ENCODE measurements at regions not wholly inside any gene's neighbourhood (a gene's known extent, or its start where the extent isn't known, plus 50 kb on each side); places are given as distances from the start of the nearest gene placed in this dataset.

DNA sequence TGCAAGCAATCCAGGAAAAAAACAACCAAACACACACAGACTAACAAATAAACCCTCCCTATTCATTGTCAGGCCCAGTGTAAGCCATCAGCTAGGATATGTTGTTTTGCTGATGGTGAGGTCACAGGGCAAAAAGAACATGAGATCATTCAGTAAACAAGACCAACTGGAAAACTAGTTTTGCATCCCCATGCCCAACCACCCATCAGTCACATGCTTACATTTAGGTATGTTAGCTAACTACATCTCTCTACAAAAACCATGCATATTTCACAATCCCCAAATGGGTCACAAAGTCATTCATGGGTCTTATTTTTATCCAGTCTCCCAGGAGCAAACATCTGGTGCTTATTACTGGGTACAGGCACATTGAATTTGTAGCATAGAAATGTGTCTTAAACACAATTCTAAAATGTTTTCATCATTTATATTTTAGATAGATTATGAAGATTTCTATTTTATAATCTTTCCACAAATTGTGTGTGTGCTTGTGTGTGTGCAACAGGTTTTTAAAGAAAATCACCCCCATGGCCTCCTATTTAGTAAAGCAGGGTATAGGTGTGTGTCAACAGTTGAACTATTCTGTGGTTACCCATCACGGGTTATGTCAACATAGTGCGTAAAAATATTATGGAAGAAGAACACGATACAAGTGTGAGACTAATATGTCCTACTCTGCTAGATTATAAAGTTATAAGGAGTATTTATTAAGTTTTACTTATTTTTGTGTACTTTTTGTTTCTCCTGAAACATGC lies 103.8 kb upstream of the AKR1E2 start (continued):
- no peak for TF ChIP-seq FEZF1 (tag by site-specific recombination; IDR thresholded peaks at IDR 0.05)
- no peak for TF ChIP-seq ZBTB17 (tag by site-specific recombination; IDR thresholded peaks at IDR 0.05)
- TF ChIP-seq, protein P1, sequence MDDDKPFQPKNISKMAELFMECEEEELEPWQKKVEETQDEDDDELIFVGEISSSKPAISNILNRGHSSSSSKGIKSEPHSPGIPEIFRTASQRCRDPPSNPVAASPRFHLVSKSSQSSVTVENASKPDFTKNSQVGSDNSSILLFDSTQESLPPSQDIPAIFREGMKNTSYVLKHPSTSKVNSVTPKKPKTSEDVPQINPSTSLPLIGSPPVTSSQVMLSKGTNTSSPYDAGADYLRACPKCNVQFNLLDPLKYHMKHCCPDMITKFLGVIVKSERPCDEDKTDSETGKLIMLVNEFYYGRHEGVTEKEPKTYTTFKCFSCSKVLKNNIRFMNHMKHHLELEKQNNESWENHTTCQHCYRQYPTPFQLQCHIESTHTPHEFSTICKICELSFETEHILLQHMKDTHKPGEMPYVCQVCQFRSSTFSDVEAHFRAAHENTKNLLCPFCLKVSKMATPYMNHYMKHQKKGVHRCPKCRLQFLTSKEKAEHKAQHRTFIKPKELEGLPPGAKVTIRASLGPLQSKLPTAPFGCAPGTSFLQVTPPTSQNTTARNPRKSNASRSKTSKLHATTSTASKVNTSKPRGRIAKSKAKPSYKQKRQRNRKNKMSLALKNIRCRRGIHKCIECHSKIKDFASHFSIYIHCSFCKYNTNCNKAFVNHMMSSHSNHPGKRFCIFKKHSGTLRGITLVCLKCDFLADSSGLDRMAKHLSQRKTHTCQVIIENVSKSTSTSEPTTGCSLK (tag by site-specific recombination; IDR thresholded peaks at IDR 0.05): no peak
- TF ChIP-seq ZIC2 (tag by site-specific recombination; IDR thresholded peaks at IDR 0.05): no peak
- no peak for TF ChIP-seq REPIN1 (tag by site-specific recombination; IDR thresholded peaks at IDR 0.05; ENCODE audit: low read depth)
- no peak for TF ChIP-seq ZNF560 (tag by site-specific recombination; IDR thresholded peaks at IDR 0.05; ENCODE audit: borderline replicate concordance)

DNA sequence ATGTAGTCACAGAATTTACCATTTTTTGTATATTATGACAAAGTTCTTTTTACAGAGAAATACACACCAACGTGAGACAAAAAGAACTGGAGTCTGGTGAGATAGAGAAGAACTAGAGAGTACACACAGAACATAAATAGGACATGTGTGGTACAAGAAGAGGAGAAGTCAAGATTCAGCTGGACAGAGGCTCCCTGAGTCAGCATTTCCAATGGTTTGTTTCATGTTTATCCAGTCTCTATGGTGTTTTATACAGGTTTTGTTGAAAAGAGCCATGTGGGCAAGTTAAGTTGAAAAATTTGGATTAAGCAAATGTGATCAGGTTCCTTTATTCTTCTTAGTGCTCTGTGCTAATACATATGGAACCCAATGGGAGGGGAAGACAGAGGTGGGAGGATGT lies 105.5 kb upstream of the AKR1E2 start:
- TF ChIP-seq MEIS1 (CRISPR knock-in tag; IDR thresholded peaks at IDR 0.05; ENCODE audit: borderline replicate concordance): no peak
- TF ChIP-seq, protein P2, sequence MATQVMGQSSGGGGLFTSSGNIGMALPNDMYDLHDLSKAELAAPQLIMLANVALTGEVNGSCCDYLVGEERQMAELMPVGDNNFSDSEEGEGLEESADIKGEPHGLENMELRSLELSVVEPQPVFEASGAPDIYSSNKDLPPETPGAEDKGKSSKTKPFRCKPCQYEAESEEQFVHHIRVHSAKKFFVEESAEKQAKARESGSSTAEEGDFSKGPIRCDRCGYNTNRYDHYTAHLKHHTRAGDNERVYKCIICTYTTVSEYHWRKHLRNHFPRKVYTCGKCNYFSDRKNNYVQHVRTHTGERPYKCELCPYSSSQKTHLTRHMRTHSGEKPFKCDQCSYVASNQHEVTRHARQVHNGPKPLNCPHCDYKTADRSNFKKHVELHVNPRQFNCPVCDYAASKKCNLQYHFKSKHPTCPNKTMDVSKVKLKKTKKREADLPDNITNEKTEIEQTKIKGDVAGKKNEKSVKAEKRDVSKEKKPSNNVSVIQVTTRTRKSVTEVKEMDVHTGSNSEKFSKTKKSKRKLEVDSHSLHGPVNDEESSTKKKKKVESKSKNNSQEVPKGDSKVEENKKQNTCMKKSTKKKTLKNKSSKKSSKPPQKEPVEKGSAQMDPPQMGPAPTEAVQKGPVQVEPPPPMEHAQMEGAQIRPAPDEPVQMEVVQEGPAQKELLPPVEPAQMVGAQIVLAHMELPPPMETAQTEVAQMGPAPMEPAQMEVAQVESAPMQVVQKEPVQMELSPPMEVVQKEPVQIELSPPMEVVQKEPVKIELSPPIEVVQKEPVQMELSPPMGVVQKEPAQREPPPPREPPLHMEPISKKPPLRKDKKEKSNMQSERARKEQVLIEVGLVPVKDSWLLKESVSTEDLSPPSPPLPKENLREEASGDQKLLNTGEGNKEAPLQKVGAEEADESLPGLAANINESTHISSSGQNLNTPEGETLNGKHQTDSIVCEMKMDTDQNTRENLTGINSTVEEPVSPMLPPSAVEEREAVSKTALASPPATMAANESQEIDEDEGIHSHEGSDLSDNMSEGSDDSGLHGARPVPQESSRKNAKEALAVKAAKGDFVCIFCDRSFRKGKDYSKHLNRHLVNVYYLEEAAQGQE (tag by site-specific recombination; IDR thresholded peaks at IDR 0.05): peak; percentile 33; the same call in 1 of the 2 replicates
- Histone ChIP-seq H3K27ac (ENCODE audit: extremely low read depth, low read depth, low read length) (no peak overlapping the region), H3K4me3 (ENCODE audit: low read depth, low read length) (no peak overlapping the region), H3K9me3 (ENCODE audit: control insufficient read depth, insufficient read depth, low read depth, low read length) (no peaks in the 10 kb centered on the region), H3K4me1 (ENCODE audit: control insufficient read depth, insufficient read depth, low read length) (no peaks in the 10 kb centered on the region), H3K36me3 (ENCODE audit: control insufficient read depth in 2 of 2, insufficient read depth in 1 of 2, low read length in 2 of 2) (no peaks in the 10 kb centered on the region)
- CTCF ChIA-PET: interaction anchor here (0.8 kb wide), 1 partner anchor 46 kb away, joined by 3 read pairs; no protein-coding TSS in a partner anchor
- POLR2A ChIA-PET: no interaction called here

DNA sequence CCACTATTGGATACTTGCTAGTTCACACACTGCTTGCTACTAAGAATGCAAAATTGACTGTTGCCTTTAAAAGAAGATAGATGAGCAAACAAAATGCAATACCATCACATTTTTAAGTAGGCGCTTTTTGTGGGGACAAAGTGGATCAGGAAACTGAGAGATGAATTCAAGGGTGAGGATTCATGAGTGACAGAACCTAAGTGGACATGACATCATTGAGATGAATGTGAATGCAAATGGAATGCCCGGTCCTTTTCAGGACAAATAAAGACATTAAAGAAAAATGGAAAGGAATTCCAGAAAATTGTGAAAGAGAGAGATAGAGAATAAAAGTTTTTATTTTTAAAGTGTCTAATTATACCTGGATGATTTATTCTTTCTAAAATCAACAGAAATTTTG lies 106.3 kb upstream of the AKR1E2 start:
- H3K9me3 ChIP-seq (ENCODE audit: control insufficient read depth, insufficient read depth, low read depth, low read length): no peaks in the 10 kb centered on the region
- no peaks in the 10 kb centered on the region for H3K4me1 ChIP-seq (ENCODE audit: control insufficient read depth, insufficient read depth, low read length)
- H3K4me3 ChIP-seq (ENCODE audit: low read depth, low read length): no peak overlapping the region
- no peaks in the 10 kb centered on the region for H3K36me3 ChIP-seq (ENCODE audit: control insufficient read depth in 2 of 2, insufficient read depth in 1 of 2, low read length in 2 of 2)
- ChIA-PET CTCF (interaction anchor here (0.5 to 1.1 kb wide), 2 partner anchors 35 to 63 kb away, joined by 3 read pairs; no protein-coding TSS in a partner anchor), POLR2A (no interaction called here)
- TF ChIP-seq ZNF501 (tag by site-specific recombination; IDR thresholded peaks at IDR 0.05) (no peak), KLF16 (tag by site-specific recombination; IDR thresholded peaks at IDR 0.05) (no peak), ZBTB7A (tag by site-specific recombination; IDR thresholded peaks at IDR 0.05; ENCODE audit: low read depth) (no peak), ZNF146 (tag by site-specific recombination; IDR thresholded peaks at IDR 0.05) (no peak), RBAK (tag by site-specific recombination; IDR thresholded peaks at IDR 0.05) (no peak), ZNF16 (tag by site-specific recombination; IDR thresholded peaks at IDR 0.05; ENCODE audit: low read depth) (no peak), ZNF510 (tag by site-specific recombination; IDR thresholded peaks at IDR 0.05; ENCODE audit: insufficient replicate concordance) (no peak), ZNF623 (tag by site-specific recombination; IDR thresholded peaks at IDR 0.05) (no peak), SP7 (tag by site-specific recombination; IDR thresholded peaks at IDR 0.05) (no peak), ZNF629 (tag by site-specific recombination; IDR thresholded peaks at IDR 0.05) (no peak), MEIS1 (CRISPR knock-in tag; IDR thresholded peaks at IDR 0.05; ENCODE audit: borderline replicate concordance) (peak; percentile 68; the same call in 1 of the 2 replicates)
- TF ChIP-seq, protein P3, sequence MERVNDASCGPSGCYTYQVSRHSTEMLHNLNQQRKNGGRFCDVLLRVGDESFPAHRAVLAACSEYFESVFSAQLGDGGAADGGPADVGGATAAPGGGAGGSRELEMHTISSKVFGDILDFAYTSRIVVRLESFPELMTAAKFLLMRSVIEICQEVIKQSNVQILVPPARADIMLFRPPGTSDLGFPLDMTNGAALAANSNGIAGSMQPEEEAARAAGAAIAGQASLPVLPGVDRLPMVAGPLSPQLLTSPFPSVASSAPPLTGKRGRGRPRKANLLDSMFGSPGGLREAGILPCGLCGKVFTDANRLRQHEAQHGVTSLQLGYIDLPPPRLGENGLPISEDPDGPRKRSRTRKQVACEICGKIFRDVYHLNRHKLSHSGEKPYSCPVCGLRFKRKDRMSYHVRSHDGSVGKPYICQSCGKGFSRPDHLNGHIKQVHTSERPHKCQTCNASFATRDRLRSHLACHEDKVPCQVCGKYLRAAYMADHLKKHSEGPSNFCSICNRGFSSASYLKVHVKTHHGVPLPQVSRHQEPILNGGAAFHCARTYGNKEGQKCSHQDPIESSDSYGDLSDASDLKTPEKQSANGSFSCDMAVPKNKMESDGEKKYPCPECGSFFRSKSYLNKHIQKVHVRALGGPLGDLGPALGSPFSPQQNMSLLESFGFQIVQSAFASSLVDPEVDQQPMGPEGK (tag by site-specific recombination; IDR thresholded peaks at IDR 0.05): no peak
- TF ChIP-seq, protein P4, sequence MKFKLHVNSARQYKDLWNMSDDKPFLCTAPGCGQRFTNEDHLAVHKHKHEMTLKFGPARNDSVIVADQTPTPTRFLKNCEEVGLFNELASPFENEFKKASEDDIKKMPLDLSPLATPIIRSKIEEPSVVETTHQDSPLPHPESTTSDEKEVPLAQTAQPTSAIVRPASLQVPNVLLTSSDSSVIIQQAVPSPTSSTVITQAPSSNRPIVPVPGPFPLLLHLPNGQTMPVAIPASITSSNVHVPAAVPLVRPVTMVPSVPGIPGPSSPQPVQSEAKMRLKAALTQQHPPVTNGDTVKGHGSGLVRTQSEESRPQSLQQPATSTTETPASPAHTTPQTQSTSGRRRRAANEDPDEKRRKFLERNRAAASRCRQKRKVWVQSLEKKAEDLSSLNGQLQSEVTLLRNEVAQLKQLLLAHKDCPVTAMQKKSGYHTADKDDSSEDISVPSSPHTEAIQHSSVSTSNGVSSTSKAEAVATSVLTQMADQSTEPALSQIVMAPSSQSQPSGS (tag by site-specific recombination; IDR thresholded peaks at IDR 0.05; ENCODE audit: low read depth): peak; percentile 36; the same call in 1 of the 2 replicates
- no peak overlapping the region for H3K27ac ChIP-seq (ENCODE audit: extremely low read depth, low read depth, low read length)
